ENCODE measurements at regions not wholly inside any gene's neighbourhood (a gene's known extent, or its start where the extent isn't known, plus 50 kb on each side); places are given as distances from the start of the nearest gene placed in this dataset.
"Not testable (repeated sequence)": the region's sequence is repeated elsewhere in the genome, so short reads cannot be mapped to it uniquely, and the experiment has no call there.

DNA sequence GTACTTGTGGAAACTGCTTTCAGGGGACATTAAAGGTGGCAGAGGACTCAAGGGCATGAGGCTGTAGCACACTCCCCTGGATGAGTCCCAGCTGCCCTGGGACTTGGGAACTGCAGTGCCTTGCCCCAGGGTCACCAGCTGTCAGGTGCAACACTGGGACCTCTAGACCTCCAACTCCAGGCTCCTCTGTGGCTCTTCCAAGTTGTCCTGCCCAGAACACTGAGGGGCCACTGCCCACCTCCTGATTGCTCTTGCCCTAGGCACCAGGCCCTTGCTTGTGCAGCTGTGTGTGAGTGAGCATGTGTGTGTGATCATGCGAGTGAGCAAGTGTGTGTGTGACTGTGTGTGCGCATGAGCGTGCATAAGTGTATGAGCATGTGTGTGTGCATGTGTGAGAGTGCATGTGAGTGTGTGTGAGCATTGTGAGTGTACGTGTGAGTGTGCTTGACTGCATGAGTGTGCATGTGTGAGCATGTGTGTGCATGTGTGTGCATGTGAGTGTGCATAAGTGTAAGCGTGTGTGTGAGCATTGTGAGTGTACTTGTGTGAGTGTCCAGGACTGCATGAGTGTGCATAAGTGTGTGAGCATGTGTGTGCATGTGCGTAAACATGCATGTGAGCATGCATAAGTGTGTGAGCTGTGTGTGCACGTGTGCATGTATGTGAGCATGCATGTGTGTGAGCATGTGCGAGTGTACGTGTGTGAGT is 301.5 kb downstream of the NDUFA10 start:
- no peak for DNase-seq

GRCh38 chr2:239722760-239723470 is 302.2 kb downstream of the NDUFA10 start:
- no peak for DNase-seq

DNA sequence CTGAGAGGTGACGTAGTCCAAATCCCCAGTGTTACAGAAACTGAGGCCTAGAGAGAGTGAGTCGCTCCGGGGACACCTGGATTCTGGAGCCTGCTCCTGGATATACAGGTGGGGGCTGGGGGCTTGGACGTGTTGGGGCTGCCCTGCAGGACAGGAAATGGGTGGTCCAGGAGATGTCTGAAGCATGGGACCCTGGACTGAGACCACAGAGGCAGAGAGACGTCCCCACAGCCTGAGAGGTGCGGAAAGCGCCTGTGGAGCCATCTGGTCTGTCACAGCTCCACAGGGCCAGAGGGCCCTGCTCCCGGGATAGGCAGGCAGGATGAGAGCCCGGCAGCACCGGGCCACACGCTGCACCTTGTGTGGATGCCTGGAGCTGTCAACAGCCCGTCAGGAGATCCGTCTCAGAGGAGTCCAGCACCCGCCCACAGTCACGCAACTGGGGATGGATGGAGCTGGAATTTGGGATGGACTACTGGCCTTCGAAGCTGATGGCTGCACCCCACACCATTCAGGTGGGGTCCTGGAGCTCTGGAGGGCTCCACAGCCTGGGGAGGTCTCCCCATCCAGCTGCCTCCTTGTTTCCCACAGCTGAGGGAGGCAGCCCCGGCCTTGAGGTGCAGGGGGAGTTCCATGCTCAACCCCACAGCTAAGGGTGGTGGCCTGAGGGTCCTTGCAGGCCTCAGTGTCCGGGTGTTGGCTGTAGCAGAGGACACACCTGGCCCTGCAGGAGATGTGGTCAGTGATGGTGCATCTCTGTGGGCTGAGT is 303.0 kb downstream of the NDUFA10 start:
- DNase-seq: no peak

- DNase-seq: no peak
Measured at GRCh38 chr2:239721531-239721930, 303.6 kb downstream of the NDUFA10 start.

GRCh38 chr2:239720361-239721360 is 304.5 kb downstream of the NDUFA10 start:
- no peak for DNase-seq

GRCh38 chr2:239719791-239720360 is 305.3 kb downstream of the NDUFA10 start:
- DNase-seq: no peak

DNA sequence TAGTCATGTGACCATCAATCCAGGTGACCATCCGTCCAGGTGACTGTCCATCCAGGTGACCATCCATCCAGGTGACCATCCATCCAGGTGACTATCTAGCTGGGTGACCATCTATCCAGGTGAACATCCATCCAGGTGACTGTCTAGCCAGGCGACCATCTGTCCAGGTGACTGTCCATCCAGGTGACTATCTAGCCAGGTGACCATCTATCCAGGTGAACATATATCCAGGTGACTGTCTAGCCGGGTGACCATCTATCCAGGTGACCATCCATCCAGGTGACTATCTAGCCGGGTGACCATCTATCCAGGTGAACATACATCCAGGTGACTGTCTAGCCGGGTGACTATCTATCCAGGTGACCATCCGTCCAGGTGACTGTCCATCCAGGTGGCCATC is 306.2 kb downstream of the NDUFA10 start:
- DNase-seq: not testable (repeated sequence)

DNA sequence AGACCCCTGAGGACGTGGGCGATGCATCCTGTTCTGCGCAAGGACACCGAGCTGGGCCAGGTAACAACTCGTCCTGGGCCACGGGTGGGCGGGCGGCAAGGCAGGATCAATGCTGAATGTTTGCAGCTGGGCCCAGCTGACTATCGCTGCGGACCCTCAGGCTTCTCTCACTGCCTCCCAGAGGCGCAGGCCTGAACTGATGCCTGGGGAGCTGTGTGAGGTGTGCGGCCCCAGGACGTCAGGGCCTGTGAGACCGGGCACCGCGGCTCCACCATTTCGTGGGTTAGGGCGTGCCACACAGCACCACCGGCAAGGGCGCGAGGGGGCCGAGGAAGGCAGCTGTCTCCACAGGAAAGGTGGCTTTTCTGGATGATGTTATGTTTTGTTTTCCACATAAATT is 307.4 kb downstream of the NDUFA10 start:
- no peak for DNase-seq

DNA sequence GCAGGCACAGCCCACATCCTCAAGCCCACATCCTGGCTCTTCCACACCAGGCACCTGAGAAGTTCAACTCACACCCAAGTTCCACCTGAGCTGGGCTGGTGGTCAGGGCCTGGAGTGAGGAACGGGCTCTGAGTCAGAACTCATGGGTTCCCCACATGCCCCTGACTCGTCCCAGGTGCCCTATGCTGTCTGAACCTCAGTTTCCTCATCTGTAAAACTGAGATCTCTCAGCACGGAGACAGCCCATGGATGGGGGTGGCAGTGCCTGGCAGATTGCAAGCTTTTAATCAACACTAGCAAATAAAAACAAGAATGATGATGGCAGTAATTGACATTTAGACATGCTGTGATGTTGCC is 307.8 kb downstream of the NDUFA10 start:
- no peak for DNase-seq

DNA sequence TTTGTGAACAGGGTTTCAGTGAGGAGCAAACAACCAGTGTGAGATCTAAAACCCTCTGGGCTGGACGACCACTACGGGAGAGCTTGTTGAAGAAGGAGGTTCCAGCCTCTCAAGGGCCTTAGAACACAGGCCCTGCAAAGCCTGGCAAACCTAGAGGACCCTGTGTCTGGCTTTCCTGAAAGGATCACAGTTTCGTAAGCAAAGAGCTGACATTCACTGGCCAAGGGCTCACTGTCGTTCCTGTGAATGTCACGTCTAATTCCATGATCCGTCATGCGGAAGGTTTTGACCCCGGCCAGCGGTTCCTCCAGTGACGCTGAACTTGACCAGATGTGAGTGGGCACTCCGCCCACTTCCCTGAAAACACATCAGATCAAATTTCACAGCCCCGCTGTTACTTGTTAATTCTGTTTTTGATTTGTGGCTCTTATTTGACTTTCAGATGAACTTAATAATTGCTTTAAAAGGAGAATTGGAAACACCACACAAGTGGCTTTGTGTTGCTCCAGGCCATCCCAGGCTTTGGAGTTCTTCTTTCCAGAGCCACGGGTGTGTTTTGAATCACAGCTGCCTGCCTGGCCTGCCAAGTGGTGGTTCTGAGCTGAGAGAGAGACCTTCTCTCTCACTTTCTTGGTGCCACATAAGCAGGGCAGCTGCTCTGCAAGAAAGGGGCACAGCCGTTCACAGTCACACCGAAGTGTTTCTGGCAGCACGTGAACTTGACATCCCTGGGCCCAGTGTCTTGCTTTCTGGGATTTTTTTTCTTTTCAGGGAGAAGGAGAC is 308.4 kb downstream of the NDUFA10 start:
- DNase-seq: no peak

DNA sequence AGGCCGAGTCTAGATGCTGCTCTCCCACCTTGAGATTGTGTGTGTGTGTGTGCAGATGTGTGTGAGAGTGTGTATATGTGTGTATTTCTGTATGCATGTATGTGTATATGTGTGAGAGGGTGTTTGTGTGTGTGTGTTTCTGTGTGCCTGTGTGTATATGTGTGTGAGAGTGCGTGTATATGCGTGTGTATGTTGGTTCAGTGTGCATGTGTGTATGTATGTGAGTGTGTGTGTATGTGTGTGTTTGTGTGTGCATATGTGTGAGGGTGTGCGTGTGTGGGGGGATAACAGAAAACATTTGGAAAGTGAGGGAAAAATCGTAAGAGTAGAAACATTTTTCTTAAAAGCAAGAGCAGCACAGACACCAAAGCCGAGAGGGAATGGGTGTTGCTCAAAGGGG is 309.1 kb downstream of the NDUFA10 start:
- DNase-seq: no peak

- DNase-seq: no peak
Measured at GRCh38 chr2:239715606-239716005, 309.5 kb downstream of the NDUFA10 start.

- DNase-seq: no peak
Measured at GRCh38 chr2:239715202-239715601, 309.9 kb downstream of the NDUFA10 start.

- DNase-seq: no peak
Measured at GRCh38 chr2:239714116-239714515, 311.0 kb downstream of the NDUFA10 start.

DNA sequence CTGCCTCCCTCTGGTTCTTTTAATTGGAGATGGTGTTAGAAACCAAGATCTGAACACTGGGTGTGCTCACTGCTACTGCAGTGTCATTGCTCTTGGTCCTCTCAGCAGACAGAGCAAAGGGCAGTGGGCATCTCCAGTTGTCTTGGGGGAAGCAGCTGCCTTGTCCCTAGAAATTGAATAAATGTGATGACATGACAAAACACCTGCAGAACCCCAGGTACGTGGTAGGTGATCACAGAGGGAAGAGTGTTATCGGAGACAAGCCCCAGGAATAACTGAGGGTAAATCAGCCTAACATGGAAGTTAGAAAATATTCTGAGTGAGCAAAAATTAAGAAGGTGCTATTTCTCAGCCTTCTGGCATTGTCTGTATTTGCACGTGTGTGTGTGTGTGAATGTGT is 311.9 kb upstream of the HDAC4 start:
- DNase-seq: no peak

DNA sequence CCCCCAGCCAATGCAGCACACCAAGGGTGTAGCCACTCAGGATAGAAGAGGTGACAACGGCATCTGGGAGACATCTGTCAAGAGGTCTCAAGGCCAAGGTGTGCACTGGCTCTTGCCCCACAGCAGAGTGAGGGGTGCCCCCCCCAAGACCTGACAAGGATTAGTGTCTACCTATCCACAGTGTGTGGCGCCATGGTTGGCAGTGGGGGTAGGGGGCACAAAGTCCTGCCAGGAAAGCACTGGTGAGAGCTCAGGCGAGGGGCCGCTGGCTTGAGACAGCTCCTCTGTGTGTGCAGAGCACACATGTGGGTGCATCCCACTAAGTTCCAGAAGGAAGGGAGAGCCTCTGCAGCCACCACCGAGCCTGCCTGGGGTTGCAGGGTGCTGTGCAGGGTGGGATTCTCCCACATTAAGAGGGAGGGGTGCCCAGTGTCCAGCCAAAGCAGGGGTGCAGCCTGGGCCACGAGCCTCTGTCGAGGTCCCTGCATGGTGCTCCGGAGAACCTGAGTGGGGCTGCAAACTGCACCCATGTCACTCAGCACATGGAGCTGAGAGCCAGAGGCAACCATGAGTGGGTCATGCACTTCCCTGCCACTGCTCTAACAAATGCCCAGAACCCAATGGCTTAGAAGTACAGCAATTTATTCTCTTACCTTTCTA is 311.2 kb upstream of the HDAC4 start:
- DNase-seq: no peak

DNA sequence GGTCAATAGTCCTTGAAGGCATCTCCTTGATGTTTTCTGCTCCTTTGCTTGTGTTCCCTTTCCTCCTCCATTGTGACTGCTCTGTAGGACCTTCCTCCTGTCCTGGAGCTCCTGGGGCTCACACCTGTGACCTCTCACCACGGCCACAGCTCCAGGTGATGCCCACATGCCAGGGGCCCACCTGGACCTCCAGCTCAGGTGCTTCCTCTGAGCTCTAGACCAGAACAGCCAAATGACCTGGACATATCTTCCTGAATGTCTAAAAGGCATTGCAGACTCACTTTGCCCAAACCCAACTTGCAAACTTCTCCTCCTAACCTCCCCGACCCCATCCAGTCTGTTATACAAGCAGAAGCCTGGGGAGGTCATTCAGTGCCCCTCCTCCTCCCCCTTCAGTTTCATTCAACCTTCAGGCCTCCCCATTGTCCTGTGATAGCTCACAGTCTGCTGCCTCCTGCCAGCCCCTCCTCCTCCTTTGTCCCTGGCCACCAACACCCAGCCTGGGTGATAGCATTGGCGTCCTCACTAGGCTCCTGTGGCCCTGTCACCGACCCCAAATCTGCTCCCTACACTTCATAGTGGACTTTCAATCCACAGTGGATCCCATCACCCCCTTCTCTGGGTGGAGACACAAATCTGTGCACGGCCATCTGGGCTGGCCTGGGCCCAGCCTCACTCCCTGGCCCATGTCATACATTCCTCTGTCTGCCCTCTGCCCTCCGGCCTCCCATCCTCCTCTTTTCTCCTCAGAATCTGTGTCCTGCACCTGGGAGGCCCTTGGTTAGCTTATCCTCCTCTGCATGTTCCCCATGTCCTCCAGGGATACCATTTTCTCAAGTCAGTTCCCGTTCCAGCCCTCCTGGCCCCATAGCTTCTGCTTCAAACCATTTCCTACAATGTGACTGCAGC is 310.4 kb upstream of the HDAC4 start:
- DNase-seq: no peak

DNA sequence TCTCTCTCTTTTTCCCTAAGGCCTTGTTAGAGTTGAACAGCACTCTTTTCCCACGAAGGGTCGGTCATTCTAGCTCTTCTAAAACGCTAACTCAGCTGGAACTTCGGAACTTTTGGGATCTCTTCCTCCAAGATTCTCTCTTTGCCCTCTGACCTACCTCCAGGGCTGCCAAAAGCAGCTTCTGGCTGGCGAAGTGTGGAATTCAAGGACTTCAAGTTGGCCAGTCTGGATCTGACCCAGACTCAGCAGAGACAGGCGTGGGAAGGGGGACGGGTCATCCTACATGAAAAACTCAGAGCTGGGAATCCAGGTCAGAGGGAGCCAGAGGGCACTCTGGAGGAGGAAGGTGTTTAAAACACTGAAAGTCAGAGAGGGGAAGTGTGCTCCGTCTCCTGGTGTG is 305.5 kb upstream of the HDAC4 start:
- DNase-seq: no peak

GRCh38 chr2:239704737-239705136 is 303.9 kb upstream of the HDAC4 start:
- DNase-seq: no peak

- no peak for DNase-seq
Measured at GRCh38 chr2:239703834-239704233, 303.0 kb upstream of the HDAC4 start.
